SK-N-MC (cell line): ENCODE measurements at regions not wholly inside any gene's neighbourhood (a gene's known extent, or its start where the extent isn't known, plus 50 kb on each side); places are given as distances from the start of the nearest gene placed in this dataset.

ENCODE experiments used
- EZH2 ChIP-seq: fragments of 200-600 bp; sonication (generic); IDR thresholded peaks from one replicate; pipeline ENCODE4 v1.6.1; 2017; ENCODE audit warnings: antibody characterized with exemption
- FOXP2 ChIP-seq: optimal IDR thresholded peaks from 2 replicates; pipeline ENCODE3; 2011; ENCODE audit warnings: mild to moderate bottlenecking, moderate library complexity; ENCODE audit not compliant: insufficient read depth; ENCODE audit errors: extremely low read length, control extremely low read depth
- POLR2AphosphoS5 ChIP-seq: IDR thresholded peaks from 2 replicates; pipeline ENCODE4 v1.6.1; 2012; ENCODE audit warnings: mild to moderate bottlenecking, low read depth, low read length, borderline replicate concordance

DNA sequence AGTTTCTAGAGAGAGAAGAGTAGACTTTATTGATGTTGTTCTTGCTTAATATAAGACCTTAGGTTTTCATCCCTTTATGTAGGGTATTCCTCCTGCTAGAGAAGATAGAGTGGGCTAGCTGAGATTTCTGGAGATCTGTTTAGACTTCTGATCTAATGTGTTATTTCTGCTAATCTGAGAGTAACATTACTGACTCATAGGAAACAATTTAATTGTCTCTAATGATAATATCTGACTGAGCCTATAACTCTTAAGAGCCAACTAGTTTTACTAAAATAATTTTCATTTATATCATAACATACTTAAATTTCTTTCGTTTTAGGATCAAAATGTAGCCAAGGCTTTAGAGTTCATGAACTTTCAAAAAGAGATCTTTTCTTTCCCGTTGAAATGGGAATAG, 618.7 kb upstream of the ZEB2 start:
- TF ChIP-seq POLR2AphosphoS5 (no peak), EZH2 (no peak), FOXP2 (no peak)
